GM12878 (cell line): ENCODE measurements at regions not wholly inside any gene's neighbourhood (a gene's known extent, or its start where the extent isn't known, plus 50 kb on each side); places are given as distances from the start of the nearest gene placed in this dataset.

Experiments
- ATAC-seq: fragments of 200-7000 bp; cut with Tn5 transposase; 3 replicates; pipeline ENCODE4 v1.9.1; 2020; ENCODE audit warnings: mild to moderate bottlenecking, moderate library complexity
- BruUV-seq: library from RNA; stranded (reverse); fragments of 400-500 nt; replicated peaks from 2 replicates; lab custom pipeline; 2021; lab: Mats Ljungman, UMichigan
- CTCF ChIA-PET: fragments of 300-600 bp; sonication (Branson Sonifier 250); formaldehyde crosslinking; extraction: SDS; loops from one replicate; lab custom pipeline; 2021; ENCODE audit warnings: inconsistent platforms; lab: Yijun Ruan, JAX
- POLR2A ChIA-PET: fragments of 350-600 bp; formaldehyde crosslinking; extraction: SDS; loops from one replicate; lab custom pipeline; 2021; ENCODE audit warnings: inconsistent platforms; lab: Charles Lee
- RAD21 ChIA-PET: fragments of 300-600 bp; sonication (Branson Sonifier 250); formaldehyde crosslinking; loops from one replicate; lab custom pipeline; 2023; ENCODE audit warnings: antibody characterized with exemption; ENCODE audit not compliant: unreplicated experiment; lab: Charles Lee
- SMC1A ChIA-PET: fragments of 300-600 bp; sonication (Branson Sonifier 250); formaldehyde crosslinking; loops from one replicate; lab custom pipeline; 2023; ENCODE audit not compliant: unreplicated experiment, uncharacterized antibody; lab: Charles Lee
- DNase-seq: peaks from one replicate; pipeline ENCODE4 v3.0.0-alpha.2; 2011; ENCODE audit warnings: low read depth, low spot score
- FAIRE-seq: peaks from 3 replicates; lab custom pipeline; 2011; peaks lifted over from hg19 to GRCh38; lab: Jason Lieb, UNC
- H2AFZ ChIP-seq: 2 replicates; pipeline ENCODE4 v1.6.0; 2011; ENCODE audit warnings: low read depth, low read length, control low read depth; ENCODE audit not compliant: control insufficient read depth
- H3K27ac ChIP-seq: 2 replicates; pipeline ENCODE4 v1.5.1; 2011; ENCODE audit warnings: control low read depth; ENCODE audit not compliant: control insufficient read depth, insufficient read depth
- H3K27me3 ChIP-seq, 2 experiments: replicated peaks in 1 of 2; 2 replicates each; pipeline versions ENCODE4 v1.6.0 to v1.6.1; 2011; ENCODE audit warnings: low read length in 1 of 2; ENCODE audit not compliant: control insufficient read depth in 2 of 2, insufficient read depth in 2 of 2
- H3K36me3 ChIP-seq, 2 experiments: 2 replicates each; pipeline ENCODE4 v1.5.1; 2011; ENCODE audit warnings: low read length in 1 of 2; ENCODE audit not compliant: control insufficient read depth in 2 of 2, insufficient read depth in 2 of 2
- H3K4me1 ChIP-seq: 2 replicates; pipeline ENCODE4 v1.6.1; 2011; ENCODE audit warnings: mild to moderate bottlenecking, low read length, moderate library complexity, mixed read lengths; ENCODE audit not compliant: control insufficient read depth, insufficient read depth
- H3K4me2 ChIP-seq: 2 replicates; pipeline ENCODE4 v1.6.0; 2011; ENCODE audit warnings: control low read depth; ENCODE audit not compliant: control insufficient read depth, insufficient read depth
- H3K4me3 ChIP-seq: fragments of 200-600 bp; sonication (generic); 2 replicates; pipeline ENCODE4 v1.5.1; 2016
- H3K79me2 ChIP-seq: 2 replicates; pipeline ENCODE4 v1.6.0; 2011; ENCODE audit warnings: low read length; ENCODE audit not compliant: control insufficient read depth, insufficient read depth
- H3K9ac ChIP-seq: 2 replicates; pipeline ENCODE4 v1.8.0; 2011; ENCODE audit warnings: low read length, control low read depth, mixed read lengths; ENCODE audit not compliant: control insufficient read depth, insufficient read depth
- H3K9me3 ChIP-seq: replicated peaks from 3 replicates; pipeline ENCODE4 v1.5.1; 2011; ENCODE audit warnings: mild to moderate bottlenecking, low read length; ENCODE audit not compliant: control insufficient read depth, insufficient read depth
- H4K20me1 ChIP-seq: 2 replicates; pipeline ENCODE4 v1.6.0; 2011; ENCODE audit not compliant: control insufficient read depth, insufficient read depth
- ASH2L ChIP-seq: fragments of 300-600, 200-600 bp; sonication (generic); IDR thresholded peaks from 2 replicates; pipeline ENCODE4 v1.6.1; 2017; ENCODE audit warnings: low read depth, mild to moderate bottlenecking, borderline replicate concordance
- POLR2AphosphoS2 ChIP-seq: IDR thresholded peaks from 2 replicates; pipeline ENCODE4 v1.6.1; 2011; ENCODE audit warnings: low read depth, mild to moderate bottlenecking, low read length, improper control_type of control experiment, moderate library complexity
- SPI1 ChIP-seq: IDR thresholded peaks from 2 replicates; pipeline ENCODE4 v1.6.1; 2011; ENCODE audit warnings: low read depth, mild to moderate bottlenecking, low read length, moderate library complexity, borderline replicate concordance; ENCODE audit not compliant: insufficient read depth
- WGBS: methylation state at CpG from one replicate; pipeline ENCODE4 v1.1.6; 2016; ENCODE audit warnings: low lambda C conversion rate; ENCODE audit not compliant: insufficient replicate concordance, insufficient coverage; ENCODE audit errors: missing lambda C conversion rate; 5-methylcytosine and 5-hydroxymethylcytosine counted together
- in situ Hi-C: fragments of 300-500 bp; cut with MboI; formaldehyde crosslinking; loops from 9 replicates; pipeline ENCODE4 v1.14.3; 2018; ENCODE audit warnings: mixed read lengths
- intact Hi-C: fragments of 100-400 bp; cut with micrococcal nuclease; formaldehyde crosslinking; loops from one replicate; pipeline ENCODE4 v1.14.2; 2022; ENCODE audit not compliant: unreplicated experiment
- TF ChIP-seq, protein P1 (sequence below): IDR thresholded peaks from 2 replicates; pipeline ENCODE4 v1.6.1; 2011; ENCODE audit warnings: borderline replicate concordance, low read depth, mild to moderate bottlenecking, moderate library complexity, mixed read lengths, low read length; ENCODE audit not compliant: insufficient read depth; ENCODE audit errors: extremely low read length
- TF ChIP-seq, protein P2 (sequence below): fragments of 150-350 bp; IDR thresholded peaks from 2 replicates; pipeline ENCODE4 v1.6.1; 2014; ENCODE audit warnings: mild to moderate bottlenecking, low read depth, low read length

DNA sequence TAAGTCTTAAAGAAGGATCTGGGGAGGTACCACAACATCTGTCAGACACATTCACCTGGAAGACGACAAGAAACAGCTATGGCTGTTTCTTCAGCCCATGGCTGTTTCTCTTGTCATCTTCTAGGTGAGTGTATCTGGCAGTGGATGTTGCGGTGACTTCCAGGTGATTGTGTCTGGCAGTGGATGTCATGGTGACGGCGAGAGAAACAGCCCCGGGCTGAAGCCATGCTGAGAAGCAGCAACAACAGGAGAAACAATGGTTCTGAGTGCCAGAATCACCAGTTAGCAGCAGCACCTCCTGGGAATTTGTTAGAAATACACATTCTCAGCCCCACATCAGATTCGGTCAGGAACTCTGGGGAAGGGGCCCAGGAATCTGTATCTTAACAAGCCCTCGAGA lies 68.6 kb upstream of the SYPL1 start:
- DNase-seq (no peak), FAIRE-seq (no peak), ATAC-seq (no peak)
- H2AFZ ChIP-seq = no peak overlapping the region
- H3K9ac ChIP-seq = no peak overlapping the region
- H3K4me3 ChIP-seq = no peak overlapping the region
- SMC1A ChIA-PET = interaction anchor here (1.0 to 17.7 kb wide), 17 partner anchors 13 to 478 kb away, joined by 3 to 390 read pairs (median 10); partner anchors contain the start of gene NAMPT
- no peaks in the 10 kb centered on the region for H3K79me2 ChIP-seq
- whole genome bisulfite sequencing = 89% methylated on average over 7 of the region's 7 CpGs
- no peaks in the 10 kb centered on the region for H3K27me3 ChIP-seq
- no peak for TF ChIP-seq POLR2AphosphoS2
- TF ChIP-seq, protein P1, sequence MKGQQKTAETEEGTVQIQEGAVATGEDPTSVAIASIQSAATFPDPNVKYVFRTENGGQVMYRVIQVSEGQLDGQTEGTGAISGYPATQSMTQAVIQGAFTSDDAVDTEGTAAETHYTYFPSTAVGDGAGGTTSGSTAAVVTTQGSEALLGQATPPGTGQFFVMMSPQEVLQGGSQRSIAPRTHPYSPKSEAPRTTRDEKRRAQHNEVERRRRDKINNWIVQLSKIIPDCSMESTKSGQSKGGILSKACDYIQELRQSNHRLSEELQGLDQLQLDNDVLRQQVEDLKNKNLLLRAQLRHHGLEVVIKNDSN = no peak
- TF ChIP-seq, protein P2, sequence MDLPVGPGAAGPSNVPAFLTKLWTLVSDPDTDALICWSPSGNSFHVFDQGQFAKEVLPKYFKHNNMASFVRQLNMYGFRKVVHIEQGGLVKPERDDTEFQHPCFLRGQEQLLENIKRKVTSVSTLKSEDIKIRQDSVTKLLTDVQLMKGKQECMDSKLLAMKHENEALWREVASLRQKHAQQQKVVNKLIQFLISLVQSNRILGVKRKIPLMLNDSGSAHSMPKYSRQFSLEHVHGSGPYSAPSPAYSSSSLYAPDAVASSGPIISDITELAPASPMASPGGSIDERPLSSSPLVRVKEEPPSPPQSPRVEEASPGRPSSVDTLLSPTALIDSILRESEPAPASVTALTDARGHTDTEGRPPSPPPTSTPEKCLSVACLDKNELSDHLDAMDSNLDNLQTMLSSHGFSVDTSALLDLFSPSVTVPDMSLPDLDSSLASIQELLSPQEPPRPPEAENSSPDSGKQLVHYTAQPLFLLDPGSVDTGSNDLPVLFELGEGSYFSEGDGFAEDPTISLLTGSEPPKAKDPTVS = no peak
- no peak for TF ChIP-seq ASH2L
- no peak for TF ChIP-seq SPI1
- peaks cover 12% of the 10 kb centered on the region for H3K4me1 ChIP-seq
- H4K20me1 ChIP-seq = no peaks in the 10 kb centered on the region
- H3K27ac ChIP-seq = no peak overlapping the region
- in situ Hi-C loops = no loop called here
- CTCF ChIA-PET = interaction anchor here (0.9 to 14.5 kb wide), 10 partner anchors 15 to 284 kb away, joined by 3 to 530 read pairs (median 4); partner anchors contain the start of gene NAMPT
- RAD21 ChIA-PET = interaction anchor here (1.1 to 6.1 kb wide), 10 partner anchors 8 to 555 kb away, joined by 3 to 311 read pairs (median 12); partner anchors contain the start of gene NAMPT
- no peaks in the 10 kb centered on the region for H3K9me3 ChIP-seq
- H3K4me2 ChIP-seq = no peak overlapping the region
- H3K36me3 ChIP-seq = no peaks in the 10 kb centered on the region
- intact Hi-C loops = loop anchor here (1.0 to 5.0 kb wide), 3 partner anchors 77 to 282 kb away; no protein-coding TSS in a partner anchor
- BruUV-seq = no TSS peak
- POLR2A ChIA-PET = interaction anchor here (0.6 to 2.1 kb wide), 6 partner anchors 101 to 357 kb away, joined by 3 to 11 read pairs (median 3); partner anchors contain the start of gene NAMPT
